GM19240 (cell line): ENCODE measurements at regions not wholly inside any gene's neighbourhood (a gene's known extent, or its start where the extent isn't known, plus 50 kb on each side); places are given as distances from the start of the nearest gene placed in this dataset.

ENCODE experiments used
- DNase-seq: peaks from one replicate; pipeline ENCODE4 v3.0.0; 2011; ENCODE audit warnings: low spot score; ENCODE audit not compliant: insufficient read length

GRCh38 chr7:45451342-45452035 is 122.7 kb upstream of the ADCY1 start:
- no peak for DNase-seq

GRCh38 chr7:45454771-45455170 is 119.4 kb upstream of the ADCY1 start:
- no peak for DNase-seq

- DNase-seq = no peak
Observed at GRCh38 chr7:45455662-45456061, 118.5 kb upstream of the ADCY1 start.

- DNase-seq = no peak
Observed at GRCh38 chr7:45456105-45456504, 118.1 kb upstream of the ADCY1 start.

- no peak for DNase-seq
Observed at GRCh38 chr7:45456747-45457524, 117.2 kb upstream of the ADCY1 start.

GRCh38 chr7:45457591-45457990 is 116.6 kb upstream of the ADCY1 start:
- no peak for DNase-seq

GRCh38 chr7:45459476-45459875 is 114.7 kb upstream of the ADCY1 start:
- no peak for DNase-seq

- DNase-seq = no peak
Observed at GRCh38 chr7:45460379-45460778, 113.8 kb upstream of the ADCY1 start.

GRCh38 chr7:45461026-45461425 is 113.1 kb upstream of the ADCY1 start:
- no peak for DNase-seq

GRCh38 chr7:45469103-45469502 is 105.1 kb upstream of the ADCY1 start:
- DNase-seq = no peak

- no peak for DNase-seq
Observed at GRCh38 chr7:45470031-45470430, 104.1 kb upstream of the ADCY1 start.

GRCh38 chr7:45479781-45480180 is 94.4 kb upstream of the ADCY1 start:
- no peak for DNase-seq

GRCh38 chr7:45482451-45482850 is 91.7 kb upstream of the ADCY1 start:
- no peak for DNase-seq

- no peak for DNase-seq
Observed at GRCh38 chr7:45484094-45484493, 90.1 kb upstream of the ADCY1 start.

GRCh38 chr7:45486575-45486974 is 87.6 kb upstream of the ADCY1 start:
- no peak for DNase-seq

- DNase-seq = no peak
Observed at GRCh38 chr7:45494885-45495284, 79.3 kb upstream of the ADCY1 start.

- DNase-seq = no peak
Observed at GRCh38 chr7:45495618-45496017, 78.5 kb upstream of the ADCY1 start.

GRCh38 chr7:45500257-45500656 is 73.9 kb upstream of the ADCY1 start:
- no peak for DNase-seq

GRCh38 chr7:45501791-45502190 is 72.4 kb upstream of the ADCY1 start:
- no peak for DNase-seq

GRCh38 chr7:45506059-45506458 is 68.1 kb upstream of the ADCY1 start:
- no peak for DNase-seq

GRCh38 chr7:45509222-45509621 is 64.9 kb upstream of the ADCY1 start:
- DNase-seq = no peak

- DNase-seq = no peak
Observed at GRCh38 chr7:45511721-45512597, 62.2 kb upstream of the ADCY1 start.
